ENCODE measurements at regions not wholly inside any gene's neighbourhood (a gene's known extent, or its start where the extent isn't known, plus 50 kb on each side); places are given as distances from the start of the nearest gene placed in this dataset.

GRCh38 chr12:105843986-105844760 is 294.6 kb downstream of the NUAK1 start:
- no peak overlapping the region for H2AFZ ChIP-seq (ENCODE audit: control insufficient read depth, low read depth, low read length)
- ATAC-seq = no peak
- DNase-seq (ENCODE audit: low read depth, low spot score) = no peak
- H3K27me3 ChIP-seq (replicated peaks in 1 of 2; ENCODE audit: control insufficient read depth in 2 of 2, insufficient read depth in 2 of 2, low read length in 1 of 2) = peaks cover 0 to 2% of the 10 kb centered on the region in 2 experiments; a peak in 2 of 4 replicates
- no peaks in the 10 kb centered on the region for H3K4me1 ChIP-seq (ENCODE audit: control insufficient read depth, insufficient read depth, low read length)
- ChIA-PET RAD21 (ENCODE audit: unreplicated experiment) (no interaction called here), POLR2A (no interaction called here), CTCF (no interaction called here), SMC1A (ENCODE audit: uncharacterized antibody, unreplicated experiment) (no interaction called here)
- H3K9ac ChIP-seq (ENCODE audit: control insufficient read depth, insufficient read depth, low read length) = no peak overlapping the region
- H3K9me3 ChIP-seq (replicated peaks; ENCODE audit: control insufficient read depth, insufficient read depth, low read length) = no peaks in the 10 kb centered on the region
- intact Hi-C loops (cut with micrococcal nuclease; ENCODE audit: unreplicated experiment) (no loop called here), in situ Hi-C loops (cut with MboI) (no loop called here)
- no peak overlapping the region for H3K27ac ChIP-seq (ENCODE audit: control insufficient read depth, insufficient read depth)
- H3K36me3 ChIP-seq (ENCODE audit: control insufficient read depth in 2 of 2, insufficient read depth in 2 of 2, low read length in 1 of 2) = no peaks in the 10 kb centered on the region
- 21% methylated on average over 11 of the region's 11 CpGs for WGBS (ENCODE audit: insufficient coverage, insufficient replicate concordance, low lambda C conversion rate, missing lambda C conversion rate)
- H3K79me2 ChIP-seq (ENCODE audit: control insufficient read depth, insufficient read depth, low read length) = no peaks in the 10 kb centered on the region
- H4K20me1 ChIP-seq (ENCODE audit: control insufficient read depth, insufficient read depth) = no peaks in the 10 kb centered on the region
- no peak for FAIRE-seq
- TF ChIP-seq BRCA1 (IDR thresholded peaks at IDR 0.05; ENCODE audit: low read depth, low read length) (no peak), ELK1 (IDR thresholded peaks at IDR 0.05; ENCODE audit: low read depth, low read length) (no peak), CEBPZ (IDR thresholded peaks at IDR 0.05; ENCODE audit: low read depth, low read length) (no peak), SIN3A (IDR thresholded peaks at IDR 0.05; ENCODE audit: low read depth, low read length) (no peak), KAT2A (conservative IDR thresholded peaks at IDR 0.05; ENCODE audit: control insufficient read depth, low read depth, low read length) (no peak), IRF4 (IDR thresholded peaks at IDR 0.05; ENCODE audit: low read depth, low read length) (no peak), REST (IDR thresholded peaks at IDR 0.05; ENCODE audit: low read depth, low read length) (no peak), ZBED1 (IDR thresholded peaks at IDR 0.05; ENCODE audit: borderline replicate concordance) (no peak), NFIC (IDR thresholded peaks at IDR 0.05; ENCODE audit: low read depth, low read length) (no peak), FOXM1 (IDR thresholded peaks at IDR 0.05; ENCODE audit: low read depth, low read length) (no peak), MAX (IDR thresholded peaks at IDR 0.05; ENCODE audit: low read depth, low read length) (no peak)
- no peak overlapping the region for H3K4me2 ChIP-seq (ENCODE audit: control insufficient read depth, insufficient read depth)
- BruUV-seq (replicated peaks) = no TSS peak
- H3K4me3 ChIP-seq = no peak overlapping the region
